ENCODE measurements at regions not wholly inside any gene's neighbourhood (a gene's known extent, or its start where the extent isn't known, plus 50 kb on each side); places are given as distances from the start of the nearest gene placed in this dataset.

DNA sequence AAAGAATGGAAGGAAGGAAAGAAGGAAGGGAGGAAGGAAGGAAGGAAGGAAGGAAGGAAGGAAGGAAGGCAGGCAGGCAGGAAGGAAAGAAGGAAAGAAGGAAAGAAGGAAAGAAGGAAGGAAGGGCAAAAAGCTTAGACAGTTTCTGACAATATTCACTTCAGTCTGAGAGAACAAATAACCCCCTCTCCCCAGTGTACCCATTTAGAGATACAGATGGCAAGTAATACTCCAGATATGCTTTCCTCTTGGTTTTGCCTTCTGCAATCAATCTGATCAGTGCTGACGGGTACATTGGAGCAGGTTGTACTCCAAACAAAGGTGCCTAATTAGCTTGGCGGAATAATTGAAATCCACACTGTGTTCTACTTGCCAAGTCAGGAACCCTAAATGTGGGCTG is 534.6 kb upstream of the TMEFF2 start:
- FAIRE-seq, result no peak
- TF ChIP-seq, protein P1, sequence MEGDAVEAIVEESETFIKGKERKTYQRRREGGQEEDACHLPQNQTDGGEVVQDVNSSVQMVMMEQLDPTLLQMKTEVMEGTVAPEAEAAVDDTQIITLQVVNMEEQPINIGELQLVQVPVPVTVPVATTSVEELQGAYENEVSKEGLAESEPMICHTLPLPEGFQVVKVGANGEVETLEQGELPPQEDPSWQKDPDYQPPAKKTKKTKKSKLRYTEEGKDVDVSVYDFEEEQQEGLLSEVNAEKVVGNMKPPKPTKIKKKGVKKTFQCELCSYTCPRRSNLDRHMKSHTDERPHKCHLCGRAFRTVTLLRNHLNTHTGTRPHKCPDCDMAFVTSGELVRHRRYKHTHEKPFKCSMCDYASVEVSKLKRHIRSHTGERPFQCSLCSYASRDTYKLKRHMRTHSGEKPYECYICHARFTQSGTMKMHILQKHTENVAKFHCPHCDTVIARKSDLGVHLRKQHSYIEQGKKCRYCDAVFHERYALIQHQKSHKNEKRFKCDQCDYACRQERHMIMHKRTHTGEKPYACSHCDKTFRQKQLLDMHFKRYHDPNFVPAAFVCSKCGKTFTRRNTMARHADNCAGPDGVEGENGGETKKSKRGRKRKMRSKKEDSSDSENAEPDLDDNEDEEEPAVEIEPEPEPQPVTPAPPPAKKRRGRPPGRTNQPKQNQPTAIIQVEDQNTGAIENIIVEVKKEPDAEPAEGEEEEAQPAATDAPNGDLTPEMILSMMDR (IDR thresholded peaks at IDR 0.05; ENCODE audit: insufficient read depth, missing control alignments), result no peak
- no peak for DNase-seq (ENCODE audit: insufficient read length, low spot score)

DNA sequence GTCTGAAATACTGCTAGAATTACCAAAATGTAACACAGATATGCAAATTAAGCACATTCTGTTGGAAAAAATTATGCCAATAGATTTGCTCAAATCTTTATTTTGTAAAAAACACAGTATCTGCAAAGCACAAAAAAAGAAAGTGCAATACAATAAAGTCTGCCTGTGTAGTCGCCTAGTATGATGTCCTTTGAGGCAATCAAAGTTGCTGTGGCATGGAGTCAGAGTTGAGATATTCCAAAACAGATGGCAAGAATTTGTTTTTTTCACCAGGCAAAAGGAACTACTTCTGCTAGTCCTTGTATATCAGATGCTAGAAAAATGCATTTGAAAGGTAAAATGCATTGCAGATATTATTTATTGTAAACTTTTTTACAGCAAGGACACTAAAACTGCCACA is 531.3 kb upstream of the TMEFF2 start:
- TF ChIP-seq, protein P1 (IDR thresholded peaks at IDR 0.05; ENCODE audit: insufficient read depth, missing control alignments), result no peak
- no peak for DNase-seq (ENCODE audit: insufficient read length, low spot score)
- no peak for FAIRE-seq

DNA sequence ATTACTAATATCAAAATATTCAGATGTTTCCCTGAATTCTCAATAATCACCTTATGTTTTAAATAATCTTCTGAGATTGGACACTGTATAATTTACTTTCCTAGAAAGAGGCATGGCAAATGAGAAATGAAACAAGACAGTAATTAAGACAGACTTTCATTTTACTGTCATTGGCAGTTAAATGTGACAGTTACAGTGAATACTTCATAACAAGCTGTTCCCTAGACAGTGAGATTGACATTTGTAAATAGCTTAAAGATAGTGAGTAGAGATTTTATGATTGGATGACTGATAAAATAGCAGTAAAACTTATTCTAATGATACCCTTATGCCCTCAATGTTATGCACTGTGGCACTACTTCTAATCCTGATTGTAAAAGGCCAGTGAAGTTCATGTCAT is 524.9 kb upstream of the TMEFF2 start:
- FAIRE-seq (peak; percentile 81), DNase-seq (ENCODE audit: insufficient read length, low spot score) (no peak)
- TF ChIP-seq, protein P1 (IDR thresholded peaks at IDR 0.05; ENCODE audit: insufficient read depth, missing control alignments), result no peak

DNA sequence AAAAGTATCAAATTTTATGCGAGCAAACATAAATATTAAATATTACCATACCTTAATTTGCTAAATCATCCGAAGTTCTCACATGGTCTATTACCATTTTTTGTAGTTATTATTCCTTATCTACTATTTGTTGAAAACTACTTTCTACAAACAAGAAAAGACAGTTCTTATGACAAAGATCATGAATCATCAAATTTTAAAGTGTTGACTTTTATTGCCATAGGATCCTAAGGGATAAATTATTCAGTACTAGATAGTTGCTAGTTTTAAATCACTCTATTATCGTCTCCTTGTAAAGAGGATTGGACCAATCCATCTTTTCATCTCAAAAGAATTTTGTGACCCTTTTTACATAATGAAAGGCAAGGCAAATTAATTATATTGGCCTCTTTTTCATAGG is 523.6 kb upstream of the TMEFF2 start:
- FAIRE-seq (no peak), DNase-seq (ENCODE audit: insufficient read length, low spot score) (no peak)
- TF ChIP-seq, protein P1 (IDR thresholded peaks at IDR 0.05; ENCODE audit: insufficient read depth, missing control alignments), result no peak

DNA sequence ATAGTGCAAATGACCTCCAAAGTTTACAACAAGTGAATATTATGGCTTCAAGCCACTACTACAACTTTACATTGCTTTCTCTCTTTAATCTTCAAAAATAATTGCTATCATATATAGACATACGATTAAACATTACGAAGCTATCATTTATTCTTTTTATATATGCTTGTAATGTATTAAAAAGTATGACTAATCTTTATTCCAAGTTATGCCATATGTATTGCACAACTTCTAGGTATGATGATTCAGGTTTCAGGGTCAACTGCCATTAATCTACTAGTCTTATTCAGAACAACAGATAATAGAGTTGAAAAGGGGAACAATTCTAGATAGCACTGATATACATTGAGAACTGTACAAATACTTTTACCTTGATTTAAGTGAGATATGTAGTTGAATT is 506.2 kb upstream of the TMEFF2 start:
- FAIRE-seq (no peak), DNase-seq (ENCODE audit: insufficient read length, low spot score) (no peak)
- TF ChIP-seq, protein P1 (IDR thresholded peaks at IDR 0.05; ENCODE audit: insufficient read depth, missing control alignments), result no peak

DNA sequence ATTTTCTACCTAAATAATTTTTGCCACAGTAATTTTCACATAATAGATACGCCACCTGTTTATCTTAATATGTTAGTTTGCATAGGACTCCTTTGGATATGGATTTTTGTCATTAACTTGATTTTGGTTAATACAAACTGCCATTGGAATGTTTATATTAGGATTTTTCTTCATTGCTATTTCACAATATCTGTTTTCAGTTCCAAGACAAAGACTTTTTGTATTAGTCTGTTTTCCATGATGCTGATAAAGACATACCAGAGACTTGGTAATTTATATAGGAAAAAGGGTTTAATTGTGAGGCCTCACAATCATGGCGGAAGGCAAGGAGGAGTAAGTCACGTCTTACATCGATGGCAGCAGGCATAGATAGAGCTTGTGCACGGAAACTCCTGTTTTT is 503.1 kb upstream of the TMEFF2 start:
- TF ChIP-seq, protein P1 (IDR thresholded peaks at IDR 0.05; ENCODE audit: insufficient read depth, missing control alignments), result no peak
- FAIRE-seq (no peak), DNase-seq (ENCODE audit: insufficient read length, low spot score) (no peak)

DNA sequence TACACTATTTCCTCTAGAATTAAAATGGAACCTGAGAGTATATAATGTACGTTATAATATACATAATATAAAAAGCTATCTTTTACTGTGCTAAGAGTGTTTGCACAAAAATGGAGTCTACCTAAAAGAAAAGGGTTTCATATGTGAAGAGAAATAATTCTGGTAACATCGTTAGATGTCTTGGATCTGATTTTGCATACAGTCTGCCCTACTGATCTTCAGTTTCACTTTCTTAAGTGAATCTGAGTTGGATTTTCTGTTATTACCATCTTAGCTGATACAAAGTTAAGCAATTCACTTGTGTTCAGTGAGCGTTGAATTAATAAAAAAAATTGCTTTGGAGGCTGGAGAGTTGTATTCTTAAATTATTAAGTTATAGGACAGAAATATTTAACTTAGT is 502.1 kb upstream of the TMEFF2 start:
- DNase-seq (ENCODE audit: insufficient read length, low spot score) (no peak), FAIRE-seq (no peak)
- TF ChIP-seq, protein P1 (IDR thresholded peaks at IDR 0.05; ENCODE audit: insufficient read depth, missing control alignments), result no peak

All from D721Med (cell line).